H9 (cell line): ENCODE measurements at regions not wholly inside any gene's neighbourhood (a gene's known extent, or its start where the extent isn't known, plus 50 kb on each side); places are given as distances from the start of the nearest gene placed in this dataset.

ENCODE experiments used
- DNase-seq: peaks from one replicate; pipeline ENCODE4 v3.0.0-alpha.2; 2017
- H2AFZ ChIP-seq: one replicate; pipeline ENCODE4 v1.6.1; 2013; ENCODE audit warnings: mild to moderate bottlenecking, low read length, control low read depth, moderate library complexity
- H2AK5ac ChIP-seq: 2 replicates; pipeline ENCODE4 v1.6.1; 2013; ENCODE audit warnings: low read length, control low read depth, mixed read lengths; ENCODE audit not compliant: insufficient read length
- H2BK120ac ChIP-seq: one replicate; pipeline ENCODE4 v1.6.1; 2013; ENCODE audit warnings: low read depth, mild to moderate bottlenecking, low read length, control low read depth, inconsistent platforms; ENCODE audit not compliant: poor library complexity, severe bottlenecking
- H2BK12ac ChIP-seq: 2 replicates; pipeline ENCODE4 v1.6.1; 2013; ENCODE audit warnings: low read length, control low read depth, mixed read lengths, low read depth; ENCODE audit not compliant: insufficient read length
- H2BK15ac ChIP-seq: 2 replicates; pipeline ENCODE4 v1.6.1; 2013; ENCODE audit warnings: low read depth, low read length, control low read depth
- H2BK20ac ChIP-seq: one replicate; pipeline ENCODE4 v1.6.1; 2013; ENCODE audit warnings: low read depth, mild to moderate bottlenecking, low read length, control low read depth, inconsistent platforms; ENCODE audit not compliant: poor library complexity, severe bottlenecking
- H2BK5ac ChIP-seq: 2 replicates; pipeline ENCODE4 v1.6.1; 2013; ENCODE audit warnings: low read length, control low read depth, mixed read lengths; ENCODE audit not compliant: insufficient read length
- H3K14ac ChIP-seq: 2 replicates; pipeline ENCODE4 v1.6.1; 2013; ENCODE audit warnings: low read length, control low read depth; ENCODE audit not compliant: insufficient read depth
- H3K18ac ChIP-seq: 2 replicates; pipeline ENCODE4 v1.6.1; 2013; ENCODE audit warnings: low read depth, mild to moderate bottlenecking, mixed read lengths, low read length, control low read depth; ENCODE audit not compliant: insufficient read length
- H3K23ac ChIP-seq: 2 replicates; pipeline ENCODE4 v1.6.1; 2013; ENCODE audit warnings: low read length, control low read depth, mixed read lengths, low read depth; ENCODE audit not compliant: insufficient read length
- H3K23me2 ChIP-seq: 2 replicates; pipeline ENCODE4 v1.6.1; 2013; ENCODE audit warnings: low read depth, mild to moderate bottlenecking, mixed read lengths, low read length, control low read depth; ENCODE audit not compliant: insufficient read length, poor library complexity, severe bottlenecking
- H3K27ac ChIP-seq: 2 replicates; pipeline ENCODE4 v1.5.1; 2013; ENCODE audit warnings: low read length, control low read depth, mixed read lengths, low read depth; ENCODE audit not compliant: insufficient read length
- H3K27me3 ChIP-seq: 2 replicates; pipeline ENCODE4 v1.6.1; 2013; ENCODE audit warnings: low read length, control low read depth, inconsistent platforms; ENCODE audit not compliant: insufficient read depth
- H3K4ac ChIP-seq: 2 replicates; pipeline ENCODE4 v1.6.1; 2013; ENCODE audit warnings: low read depth, mild to moderate bottlenecking, control low read depth, inconsistent platforms, low read length, moderate library complexity
- H3K4me1 ChIP-seq: 2 replicates; pipeline ENCODE4 v1.6.1; 2013; ENCODE audit warnings: low read length, control low read depth, inconsistent platforms; ENCODE audit not compliant: insufficient read depth
- H3K4me2 ChIP-seq: 2 replicates; pipeline ENCODE4 v1.6.1; 2013; ENCODE audit warnings: low read length, control low read depth, mixed read lengths; ENCODE audit not compliant: insufficient read length, insufficient read depth
- H3K56ac ChIP-seq: 2 replicates; pipeline ENCODE4 v1.6.1; 2013; ENCODE audit warnings: low read depth, mild to moderate bottlenecking, mixed read lengths, low read length, control low read depth; ENCODE audit not compliant: insufficient read length
- H3K79me1 ChIP-seq: 2 replicates; pipeline ENCODE4 v1.6.1; 2013; ENCODE audit warnings: low read depth, mild to moderate bottlenecking, moderate library complexity, low read length, control low read depth, inconsistent platforms; ENCODE audit not compliant: insufficient read depth, poor library complexity, severe bottlenecking
- H3K79me2 ChIP-seq: 2 replicates; pipeline ENCODE4 v1.6.1; 2013; ENCODE audit warnings: low read length, control low read depth, inconsistent platforms; ENCODE audit not compliant: insufficient read depth
- H3K9ac ChIP-seq: 2 replicates; pipeline ENCODE4 v1.6.1; 2013; ENCODE audit warnings: low read length, control low read depth, mixed read lengths; ENCODE audit not compliant: insufficient read length; ENCODE audit errors: extremely low read depth
- H3K9me3 ChIP-seq: one replicate; pipeline ENCODE4 v1.6.1; 2013; ENCODE audit warnings: low read depth, low read length, inconsistent platforms; ENCODE audit not compliant: control insufficient read depth
- H3T11ph ChIP-seq: one replicate; pipeline ENCODE4 v1.6.1; 2013; ENCODE audit warnings: mild to moderate bottlenecking, low read length, control low read depth, inconsistent platforms
- H4K20me1 ChIP-seq: one replicate; pipeline ENCODE4 v1.6.1; 2013; ENCODE audit not compliant: control insufficient read depth, insufficient read length, insufficient read depth
- H4K5ac ChIP-seq: 2 replicates; pipeline ENCODE4 v1.6.1; 2013; ENCODE audit warnings: low read depth, mild to moderate bottlenecking, mixed read lengths, low read length, control low read depth; ENCODE audit not compliant: insufficient read length
- H4K8ac ChIP-seq: replicated peaks from 2 replicates; pipeline ENCODE4 v1.6.1; 2013; ENCODE audit warnings: low read length, control low read depth, mixed read lengths, low read depth; ENCODE audit not compliant: insufficient read length
- H4K91ac ChIP-seq: 2 replicates; pipeline ENCODE4 v1.6.1; 2013; ENCODE audit warnings: low read depth, mild to moderate bottlenecking, moderate library complexity, mixed read lengths, low read length, control low read depth; ENCODE audit not compliant: insufficient read length
- H3K27ac Mint-ChIP-seq, 3 experiments: 2 replicates in 2 of 3; 3 replicates in 1 of 3; pipeline ENCODE4 v1.8.0; 2020 to 2021; ENCODE audit warnings: mixed read lengths in 3 of 3, mild to moderate bottlenecking in 1 of 3, moderate library complexity in 1 of 3
- H3K27me3 Mint-ChIP-seq: 2 replicates; pipeline ENCODE4 v1.8.0; 2021; ENCODE audit warnings: low read depth, mild to moderate bottlenecking, moderate library complexity, mixed read lengths
- H3K36me3 Mint-ChIP-seq, 3 experiments: 2 replicates in 2 of 3; 3 replicates in 1 of 3; pipeline ENCODE4 v1.8.0; 2020 to 2021; ENCODE audit warnings: low read depth in 3 of 3, mixed read lengths in 3 of 3; ENCODE audit not compliant: insufficient read depth in 1 of 3
- H3K4me1 Mint-ChIP-seq, 2 experiments: 2 replicates each; pipeline ENCODE4 v1.8.0; 2020; ENCODE audit warnings: mixed read lengths in 2 of 2
- H3K4me3 Mint-ChIP-seq, 2 experiments: 2 replicates in 1 of 2; 3 replicates in 1 of 2; pipeline ENCODE4 v1.8.0; 2020 to 2021; ENCODE audit warnings: mild to moderate bottlenecking in 2 of 2, mixed read lengths in 2 of 2, moderate library complexity in 1 of 2
- H3K9me3 Mint-ChIP-seq, 2 experiments: 2 replicates in 1 of 2; 3 replicates in 1 of 2; pipeline ENCODE4 v1.8.0; 2020; ENCODE audit warnings: mild to moderate bottlenecking in 2 of 2, mixed read lengths in 2 of 2, moderate library complexity in 1 of 2
- WGBS: extraction: QIAGEN DNeasy Blood & Tissue Kit; methylation state at CpG from one replicate; pipeline ENCODE4 v1.1.7; 2013; ENCODE audit warnings: missing lambda C conversion rate, low lambda C conversion rate, mixed read lengths; ENCODE audit not compliant: insufficient read length; ENCODE audit errors: extremely low coverage; 5-methylcytosine and 5-hydroxymethylcytosine counted together
- TF ChIP-seq, protein P1 (sequence below): fragments of 200-600 bp; sonication (generic); conservative IDR thresholded peaks from 3 replicates; pipeline ENCODE4 v1.8.0; 2021; ENCODE audit warnings: antibody characterized with exemption, mild to moderate bottlenecking

DNA sequence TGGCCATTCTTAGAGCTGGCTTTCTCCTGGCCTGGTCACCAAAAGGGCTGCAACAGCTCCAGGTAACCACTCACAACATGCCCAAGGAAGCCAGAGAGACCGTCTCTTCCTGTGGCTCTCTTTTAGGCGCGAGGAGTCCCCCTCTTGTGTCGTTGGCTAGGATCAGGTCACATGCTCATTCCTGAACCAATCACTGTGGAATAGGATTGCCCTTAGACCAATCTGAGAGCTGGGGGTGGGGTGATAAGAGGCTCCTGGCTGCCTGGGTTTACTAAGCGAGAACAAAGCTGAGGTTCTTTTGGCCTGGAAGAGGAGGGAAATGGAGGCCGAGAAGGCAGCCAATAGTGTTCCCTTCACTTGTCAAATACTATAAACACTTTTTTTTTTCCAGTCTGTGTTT is 452.1 kb upstream of the PROX1 start:
- Histone ChIP-seq H2BK12ac (no peak overlapping the region), H4K8ac (no peak overlapping the region), H3K18ac (no peak overlapping the region), H2AFZ (no peak overlapping the region), H2BK120ac (no peak overlapping the region), H3K9me3 (no peaks in the 10 kb centered on the region), H3K79me2 (no peaks in the 10 kb centered on the region), H3K4me1 (no peaks in the 10 kb centered on the region; the same call in 1 of the 2 replicates), H3K14ac (no peak overlapping the region; the same call in 1 of the 2 replicates), H3K23me2 (no peaks in the 10 kb centered on the region), H3K56ac (no peak overlapping the region), H2BK5ac (no peak overlapping the region), H4K5ac (no peak overlapping the region), H3K79me1 (no peaks in the 10 kb centered on the region), H2BK15ac (no peak overlapping the region), H3K4ac (no peak overlapping the region), H3K23ac (no peak overlapping the region), H3T11ph (no peak overlapping the region), H3K27ac (no peak overlapping the region), H4K20me1 (peaks cover 2% of the 10 kb centered on the region), H2BK20ac (no peak overlapping the region), H4K91ac (no peak overlapping the region), H3K27me3 (no peaks in the 10 kb centered on the region), H3K9ac (no peak overlapping the region), H3K4me2 (no peak overlapping the region), H2AK5ac (no peak overlapping the region)
- TF ChIP-seq, protein P1, sequence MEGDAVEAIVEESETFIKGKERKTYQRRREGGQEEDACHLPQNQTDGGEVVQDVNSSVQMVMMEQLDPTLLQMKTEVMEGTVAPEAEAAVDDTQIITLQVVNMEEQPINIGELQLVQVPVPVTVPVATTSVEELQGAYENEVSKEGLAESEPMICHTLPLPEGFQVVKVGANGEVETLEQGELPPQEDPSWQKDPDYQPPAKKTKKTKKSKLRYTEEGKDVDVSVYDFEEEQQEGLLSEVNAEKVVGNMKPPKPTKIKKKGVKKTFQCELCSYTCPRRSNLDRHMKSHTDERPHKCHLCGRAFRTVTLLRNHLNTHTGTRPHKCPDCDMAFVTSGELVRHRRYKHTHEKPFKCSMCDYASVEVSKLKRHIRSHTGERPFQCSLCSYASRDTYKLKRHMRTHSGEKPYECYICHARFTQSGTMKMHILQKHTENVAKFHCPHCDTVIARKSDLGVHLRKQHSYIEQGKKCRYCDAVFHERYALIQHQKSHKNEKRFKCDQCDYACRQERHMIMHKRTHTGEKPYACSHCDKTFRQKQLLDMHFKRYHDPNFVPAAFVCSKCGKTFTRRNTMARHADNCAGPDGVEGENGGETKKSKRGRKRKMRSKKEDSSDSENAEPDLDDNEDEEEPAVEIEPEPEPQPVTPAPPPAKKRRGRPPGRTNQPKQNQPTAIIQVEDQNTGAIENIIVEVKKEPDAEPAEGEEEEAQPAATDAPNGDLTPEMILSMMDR, result no peak
- H3K27me3 Mint-ChIP-seq, result no peaks in the 10 kb centered on the region; the same call in 1 of the 2 replicates
- no CpG with 5 or more reads among the region's 6 CpGs for WGBS
- H3K27ac Mint-ChIP-seq, result no peak overlapping the region
- no peaks in the 10 kb centered on the region for H3K9me3 Mint-ChIP-seq
- DNase-seq, result no peak
- H3K4me1 Mint-ChIP-seq, result peaks cover 5 to 6% of the 10 kb centered on the region in 2 experiments
- no peak overlapping the region for H3K4me3 Mint-ChIP-seq
- H3K36me3 Mint-ChIP-seq, result no peaks in the 10 kb centered on the region
